Loucy (cell line): ENCODE measurements at regions not wholly inside any gene's neighbourhood (a gene's known extent, or its start where the extent isn't known, plus 50 kb on each side); places are given as distances from the start of the nearest gene placed in this dataset.

Experiments
- H2AFZ ChIP-seq: fragments of 200-600 bp; sonication (generic); 2 replicates; pipeline ENCODE4 v1.6.0; 2016; ENCODE audit warnings: antibody characterized with exemption, mild to moderate bottlenecking, low read length, moderate library complexity
- H3F3A ChIP-seq: fragments of 200-600 bp; 2 replicates; pipeline ENCODE4 v1.6.0; 2016; ENCODE audit warnings: antibody characterized with exemption, low read depth, mild to moderate bottlenecking
- H3K27me3 ChIP-seq: fragments of 200-600 bp; sonication (generic); 2 replicates; pipeline ENCODE4 v1.6.1; 2014; ENCODE audit warnings: low read length, mild to moderate bottlenecking; ENCODE audit not compliant: insufficient read depth, poor library complexity, severe bottlenecking
- H3K36me3 ChIP-seq: fragments of 200-600 bp; sonication (generic); 2 replicates; pipeline ENCODE4 v1.6.1; 2016; ENCODE audit warnings: low read length; ENCODE audit not compliant: insufficient read depth
- H3K4me1 ChIP-seq: fragments of 200-600 bp; sonication (generic); 2 replicates; pipeline ENCODE4 v1.5.1; 2014; ENCODE audit warnings: low read length, mild to moderate bottlenecking; ENCODE audit not compliant: insufficient read depth, poor library complexity, severe bottlenecking
- H3K4me2 ChIP-seq: fragments of 200-600 bp; sonication (generic); 2 replicates; pipeline ENCODE4 v1.6.0; 2014; ENCODE audit warnings: antibody characterized with exemption, low read length, low read depth, mild to moderate bottlenecking; ENCODE audit not compliant: poor library complexity, severe bottlenecking
- H3K4me3 ChIP-seq: fragments of 200-600 bp; sonication (generic); 2 replicates; pipeline ENCODE4 v1.5.1; 2014; ENCODE audit warnings: low read length, mild to moderate bottlenecking, mixed read lengths; ENCODE audit not compliant: poor library complexity, severe bottlenecking
- H3K79me2 ChIP-seq: fragments of 200-600 bp; sonication (generic); 2 replicates; pipeline ENCODE4 v1.6.1; 2014; ENCODE audit warnings: low read length; ENCODE audit not compliant: insufficient read depth
- H3K9ac ChIP-seq: fragments of 200-600 bp; sonication (generic); 2 replicates; pipeline ENCODE4 v1.6.0; 2014; ENCODE audit warnings: mild to moderate bottlenecking, low read depth, low read length, moderate library complexity; ENCODE audit not compliant: poor library complexity, severe bottlenecking
- H3K9me2 ChIP-seq: fragments of 200-600 bp; sonication (generic); replicated peaks from 2 replicates; pipeline ENCODE4 v1.6.1; 2016; ENCODE audit warnings: low read depth, low read length, mixed read lengths
- H3K9me3 ChIP-seq: fragments of 200-600 bp; sonication (generic); 2 replicates; pipeline ENCODE4 v1.6.1; 2014; ENCODE audit warnings: mild to moderate bottlenecking, antibody characterized with exemption, low read length, low read depth; ENCODE audit not compliant: insufficient read depth
- H4K20me1 ChIP-seq: fragments of 200-600 bp; sonication (generic); 2 replicates; pipeline ENCODE4 v1.6.0; 2014; ENCODE audit warnings: antibody characterized with exemption, low read length, mild to moderate bottlenecking; ENCODE audit not compliant: insufficient read depth, poor library complexity, severe bottlenecking
- CTCF ChIP-seq: fragments of 200-600 bp; sonication (generic); conservative IDR thresholded peaks from 2 replicates; pipeline ENCODE4 v1.5.1; 2014; ENCODE audit warnings: mild to moderate bottlenecking, antibody characterized with exemption, low read length
- EZH2phosphoT487 ChIP-seq: fragments of 200-600 bp; IDR thresholded peaks from 2 replicates; pipeline ENCODE4 v1.6.1; 2018; ENCODE audit warnings: antibody characterized with exemption, mild to moderate bottlenecking, moderate library complexity, borderline replicate concordance

- H3K79me2 ChIP-seq: no peaks in the 10 kb centered on the region
- no peaks in the 10 kb centered on the region for H3K4me1 ChIP-seq
- H3K27me3 ChIP-seq: no peaks in the 10 kb centered on the region
- H4K20me1 ChIP-seq: no peaks in the 10 kb centered on the region
- H3K9me2 ChIP-seq: no peaks in the 10 kb centered on the region
- no peaks in the 10 kb centered on the region for H3F3A ChIP-seq
- H3K4me2 ChIP-seq: no peak overlapping the region
- H3K9me3 ChIP-seq: no peaks in the 10 kb centered on the region
- no peak for TF ChIP-seq EZH2phosphoT487
- TF ChIP-seq CTCF: no peak
- no peak overlapping the region for H3K4me3 ChIP-seq
- no peak overlapping the region for H3K9ac ChIP-seq
- no peaks in the 10 kb centered on the region for H3K36me3 ChIP-seq
- H2AFZ ChIP-seq: no peak overlapping the region
Measured at GRCh38 chr1:184881941-184882913, 92.1 kb downstream of the NIBAN1 start.

- Histone ChIP-seq H3K4me1 (no peaks in the 10 kb centered on the region), H3K4me3 (no peak overlapping the region), H3K79me2 (no peaks in the 10 kb centered on the region), H2AFZ (no peak overlapping the region), H3K4me2 (no peak overlapping the region), H3F3A (no peaks in the 10 kb centered on the region), H3K9ac (no peak overlapping the region), H3K36me3 (no peaks in the 10 kb centered on the region), H3K9me2 (no peaks in the 10 kb centered on the region), H3K9me3 (no peaks in the 10 kb centered on the region), H3K27me3 (no peaks in the 10 kb centered on the region), H4K20me1 (no peaks in the 10 kb centered on the region)
- no peak for TF ChIP-seq CTCF
- TF ChIP-seq EZH2phosphoT487: no peak
Measured at GRCh38 chr1:184879876-184880557, 94.3 kb downstream of the NIBAN1 start.

- no peaks in the 10 kb centered on the region for H3K4me1 ChIP-seq
- H4K20me1 ChIP-seq: no peaks in the 10 kb centered on the region
- H2AFZ ChIP-seq: no peak overlapping the region
- H3K4me3 ChIP-seq: no peak overlapping the region
- no peaks in the 10 kb centered on the region for H3K9me2 ChIP-seq
- no peaks in the 10 kb centered on the region for H3F3A ChIP-seq
- TF ChIP-seq CTCF (no peak), EZH2phosphoT487 (no peak)
- no peaks in the 10 kb centered on the region for H3K27me3 ChIP-seq
- no peaks in the 10 kb centered on the region for H3K79me2 ChIP-seq
- no peaks in the 10 kb centered on the region for H3K9me3 ChIP-seq
- no peaks in the 10 kb centered on the region for H3K36me3 ChIP-seq
- H3K4me2 ChIP-seq: no peak overlapping the region
- no peak overlapping the region for H3K9ac ChIP-seq
Measured at GRCh38 chr1:184878602-184879001, 95.7 kb downstream of the NIBAN1 start.
